ENCODE measurements at regions not wholly inside any gene's neighbourhood (a gene's known extent, or its start where the extent isn't known, plus 50 kb on each side); places are given as distances from the start of the nearest gene placed in this dataset.

GRCh38 chr1:56331892-56332567 lies 247.3 kb downstream of the PLPP3 start (continued):
- TF ChIP-seq KLF13 (CRISPR knock-in tag; IDR thresholded peaks at IDR 0.05), result no peak
- TF ChIP-seq BRF2 (CRISPR knock-in tag; IDR thresholded peaks at IDR 0.05), result no peak
- peak; percentile 66; the same call in 1 of the 2 replicates for TF ChIP-seq NR2F2 (IDR thresholded peaks at IDR 0.05; ENCODE audit: borderline replicate concordance, low read depth)
- TF ChIP-seq ZNF24 (IDR thresholded peaks at IDR 0.05), result no peak
- TF ChIP-seq CREM (IDR thresholded peaks at IDR 0.05), result peak; percentile 78
- no peak for TF ChIP-seq CREM (CRISPR knock-in tag; IDR thresholded peaks at IDR 0.05)
- peak; percentile 45; the same call in 1 of the 2 replicates for TF ChIP-seq ZNF704 (CRISPR knock-in tag; IDR thresholded peaks at IDR 0.05; ENCODE audit: borderline replicate concordance)
- peak; percentile 90 for TF ChIP-seq ARID5B (CRISPR knock-in tag; IDR thresholded peaks at IDR 0.05)
- no peak for TF ChIP-seq JUNB (CRISPR knock-in tag; IDR thresholded peaks at IDR 0.05; ENCODE audit: borderline replicate concordance)
- no peak for TF ChIP-seq KAT8 (CRISPR knock-in tag; IDR thresholded peaks at IDR 0.05)
- no peak for TF ChIP-seq FOXO4 (CRISPR knock-in tag; conservative IDR thresholded peaks at IDR 0.05)
- TF ChIP-seq SKI (IDR thresholded peaks at IDR 0.05; ENCODE audit: partially characterized antibody), result peak; percentile 56
- TF ChIP-seq ZNF710 (CRISPR knock-in tag; IDR thresholded peaks at IDR 0.05; ENCODE audit: borderline replicate concordance), result no peak; the same call in 1 of the 2 replicates
- TF ChIP-seq NFRKB (IDR thresholded peaks at IDR 0.05), result no peak
